Spleen (tissue), 11 donors: ENCODE measurements at regions not wholly inside any gene's neighbourhood (a gene's known extent, or its start where the extent isn't known, plus 50 kb on each side); places are given as distances from the start of the nearest gene placed in this dataset.

Source experiments
- DNase-seq: peaks from one replicate; pipeline ENCODE4 v3.0.0-alpha.2; 2020
- H3K27ac ChIP-seq, 8 donors: fragments of 200-600 bp; sonication (generic) in 7 of 8; 1 replicate in 4 of 8; 2 replicates in 4 of 8; pipeline versions ENCODE4 v1.5.0 to v1.8.0; 2016 to 2021; ENCODE audit warnings: inconsistent platforms in 4 of 8, mild to moderate bottlenecking in 4 of 8, moderate library complexity in 1 of 8
- H3K27me3 ChIP-seq, 7 donors: fragments of 200-600 bp; sonication (generic) in 6 of 7; replicated peaks in 1 of 7; 1 replicate in 4 of 7; 2 replicates in 3 of 7; pipeline versions ENCODE4 v1.5.0 to v1.8.0; 2016 to 2021; ENCODE audit warnings: inconsistent platforms in 3 of 7, mild to moderate bottlenecking in 1 of 7
- H3K36me3 ChIP-seq, 6 donors: fragments of 200-600 bp; sonication (generic) in 5 of 6; 1 replicate in 4 of 6; 2 replicates in 2 of 6; pipeline versions ENCODE4 v1.5.0 to v1.8.0; 2016 to 2021; ENCODE audit warnings: inconsistent platforms in 2 of 6
- H3K4me1 ChIP-seq, 6 donors: fragments of 200-600 bp; sonication (generic) in 5 of 6; 1 replicate in 3 of 6; 2 replicates in 3 of 6; pipeline versions ENCODE4 v1.5.0 to v1.8.0; 2016 to 2021; ENCODE audit warnings: inconsistent platforms in 3 of 6
- H3K4me3 ChIP-seq, 8 donors: fragments of 200-600 bp; sonication (generic) in 7 of 8; 1 replicate in 4 of 8; 2 replicates in 4 of 8; pipeline versions ENCODE4 v1.5.0 to v1.8.0; 2016 to 2021; ENCODE audit warnings: inconsistent platforms in 4 of 8, mild to moderate bottlenecking in 4 of 8, moderate library complexity in 2 of 8
- H3K9me3 ChIP-seq, 8 donors: fragments of 200-600 bp; sonication (generic) in 7 of 8; 1 replicate in 4 of 8; 2 replicates in 4 of 8; pipeline versions ENCODE4 v1.5.0 to v1.8.0; 2016 to 2021; ENCODE audit warnings: inconsistent platforms in 4 of 8
- POLR2A ChIP-seq, 3 donors: fragments of 450-650 bp; IDR thresholded peaks; one replicate each; pipeline ENCODE4 v1.5.1; 2017; ENCODE audit warnings: antibody characterized with exemption in 3 of 3, mild to moderate bottlenecking in 1 of 3
- POLR2AphosphoS5 ChIP-seq, 3 donors: sonication (generic); formaldehyde crosslinking; IDR thresholded peaks; one replicate each; pipeline ENCODE4 v1.5.1; 2017; ENCODE audit warnings: antibody characterized with exemption in 3 of 3
- WGBS, 5 donors: extraction: QIAGEN DNeasy Blood & Tissue Kit in 3 of 5; methylation state at CpG; one replicate each; pipeline versions ENCODE4 v1.1.5 to v1.1.7; 2013 to 2018; 5-methylcytosine and 5-hydroxymethylcytosine counted together
- intact Hi-C: fragments of 100-400 bp; cut with DNase I; formaldehyde crosslinking; loops from one replicate; pipeline ENCODE4 v1.15.0; 2023; ENCODE audit warnings: low total_unique reads
- TF ChIP-seq, protein P1 (sequence below), 11 experiments: fragments of 200-600 bp in 7 of 11; fragments of 450-650 bp in 4 of 11; sonication (generic) in 4 of 11; IDR thresholded peaks in 8 of 11; conservative IDR thresholded peaks in 3 of 11; 1 replicate in 7 of 11; 2 replicates in 4 of 11; pipeline versions ENCODE4 v1.4.0 to v1.8.0; 2016 to 2021; ENCODE audit warnings: antibody characterized with exemption in 11 of 11, inconsistent platforms in 4 of 11, mild to moderate bottlenecking in 1 of 11
- donor health status: healthy with polysubstance abuse.
- donor health status: DM: no; HTN: no; CAD: no; lungs with moderate emphysema.
- donor health status: DM: no; HTN: no; CAD: no.
- donor health status: Bipolar disorder and iron deficiency.
- donor health status: healthy.
- donor health status: DM: no; HTN: no; CAD: no.
- donor health status: DM: yes; HTN: yes; CAD: no.

DNA sequence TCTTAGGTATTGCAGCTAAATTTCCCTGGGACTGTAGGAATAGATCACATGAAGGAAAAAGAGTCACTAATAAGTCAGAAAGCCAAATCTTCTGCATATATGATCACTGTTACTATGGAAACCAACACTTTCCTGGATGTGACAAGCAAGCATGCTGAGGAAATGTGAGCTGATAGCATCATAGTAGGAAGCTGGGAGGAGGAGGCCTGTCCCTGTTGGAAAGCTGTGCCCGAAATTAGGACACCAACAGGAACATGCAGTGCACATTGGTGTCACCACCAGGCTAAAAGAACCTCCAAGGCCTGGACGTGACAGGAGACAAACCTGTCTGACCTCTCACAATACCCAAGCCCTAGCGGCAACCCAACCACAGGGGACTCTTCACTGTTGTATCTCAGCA, 181.9 kb upstream of the PCSK2 start:
- intact Hi-C loops, result no loop called here
- DNase-seq, result no peak

DNA sequence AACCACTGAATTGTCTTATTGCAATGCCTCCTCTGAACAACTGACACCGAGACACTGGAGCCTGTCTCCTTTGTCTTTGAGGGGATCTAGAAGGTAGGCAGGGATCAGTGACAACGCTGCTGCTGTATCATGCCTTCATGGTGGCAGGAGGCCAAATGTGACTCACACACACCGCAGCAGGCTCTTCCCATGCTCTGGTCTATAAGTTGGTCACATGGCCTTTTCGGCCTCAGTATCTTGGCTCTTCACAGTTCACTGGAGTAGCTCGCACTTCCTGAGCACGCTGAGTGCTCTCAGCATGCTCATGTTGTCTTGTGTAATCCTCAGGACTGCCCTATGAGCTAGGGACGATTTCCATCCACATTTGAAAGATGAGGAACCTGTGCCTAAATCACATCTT, 167.4 kb upstream of the PCSK2 start:
- no peak for DNase-seq
- Histone ChIP-seq H3K27me3 (no peaks in the 10 kb centered on the region), H3K4me3 (no peak overlapping the region), H3K27ac (no peak overlapping the region), H3K4me1 (no peaks in the 10 kb centered on the region), H3K36me3 (no peaks in the 10 kb centered on the region), H3K9me3 (peaks cover 0 to 43% (median 20%) of the 10 kb centered on the region in 8 donors)
- WGBS, 5 donors, result 71 to 92% (median 76%) methylated on average over 5 to 7 of the region's 7 CpGs
- TF ChIP-seq POLR2A (IDR thresholded peaks at IDR 0.05) (no peak), POLR2AphosphoS5 (IDR thresholded peaks at IDR 0.05) (no peak)
- TF ChIP-seq, protein P1, sequence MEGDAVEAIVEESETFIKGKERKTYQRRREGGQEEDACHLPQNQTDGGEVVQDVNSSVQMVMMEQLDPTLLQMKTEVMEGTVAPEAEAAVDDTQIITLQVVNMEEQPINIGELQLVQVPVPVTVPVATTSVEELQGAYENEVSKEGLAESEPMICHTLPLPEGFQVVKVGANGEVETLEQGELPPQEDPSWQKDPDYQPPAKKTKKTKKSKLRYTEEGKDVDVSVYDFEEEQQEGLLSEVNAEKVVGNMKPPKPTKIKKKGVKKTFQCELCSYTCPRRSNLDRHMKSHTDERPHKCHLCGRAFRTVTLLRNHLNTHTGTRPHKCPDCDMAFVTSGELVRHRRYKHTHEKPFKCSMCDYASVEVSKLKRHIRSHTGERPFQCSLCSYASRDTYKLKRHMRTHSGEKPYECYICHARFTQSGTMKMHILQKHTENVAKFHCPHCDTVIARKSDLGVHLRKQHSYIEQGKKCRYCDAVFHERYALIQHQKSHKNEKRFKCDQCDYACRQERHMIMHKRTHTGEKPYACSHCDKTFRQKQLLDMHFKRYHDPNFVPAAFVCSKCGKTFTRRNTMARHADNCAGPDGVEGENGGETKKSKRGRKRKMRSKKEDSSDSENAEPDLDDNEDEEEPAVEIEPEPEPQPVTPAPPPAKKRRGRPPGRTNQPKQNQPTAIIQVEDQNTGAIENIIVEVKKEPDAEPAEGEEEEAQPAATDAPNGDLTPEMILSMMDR (IDR thresholded peaks at IDR 0.05 in 8 of 11, conservative IDR thresholded peaks at IDR 0.05 in 3 of 11), result no peak
- intact Hi-C loops, result no loop called here

More for the DNA sequence above, 181.9 kb upstream of the PCSK2 start:
- H3K27ac ChIP-seq, result no peak overlapping the region
- no peaks in the 10 kb centered on the region for H3K27me3 ChIP-seq
- no peaks in the 10 kb centered on the region for H3K4me1 ChIP-seq
- H3K9me3 ChIP-seq, result no peaks in the 10 kb centered on the region
- WGBS, 5 donors, result 50 to 75% (median 62%) methylated on average over 3 of the region's 3 CpGs
- no peak overlapping the region for H3K4me3 ChIP-seq
- no peaks in the 10 kb centered on the region for H3K36me3 ChIP-seq
- TF ChIP-seq POLR2AphosphoS5 (IDR thresholded peaks at IDR 0.05) (no peak), POLR2A (IDR thresholded peaks at IDR 0.05) (no peak)
- TF ChIP-seq, protein P1 (IDR thresholded peaks at IDR 0.05 in 8 of 11, conservative IDR thresholded peaks at IDR 0.05 in 3 of 11), result no peak

DNA sequence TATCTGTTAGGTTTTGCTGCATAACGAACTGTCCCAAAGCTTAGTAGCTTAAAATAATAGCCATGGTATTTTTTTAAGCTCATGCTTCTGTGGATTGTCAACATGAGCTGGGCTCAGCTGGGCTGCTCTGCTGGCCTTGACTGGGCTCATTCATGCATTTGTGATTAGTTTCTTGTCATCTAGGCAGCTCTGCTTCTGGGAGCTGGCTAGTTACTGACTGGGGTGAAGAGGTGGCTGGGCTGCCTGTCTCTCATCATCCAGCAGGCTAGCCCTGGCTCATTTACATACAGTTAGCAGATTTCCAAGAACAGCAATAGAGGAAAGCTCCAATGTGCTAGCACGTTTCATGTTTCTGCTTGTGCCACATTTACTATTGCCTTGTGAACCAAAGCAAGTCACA, 165.1 kb upstream of the PCSK2 start:
- peaks cover 0 to 37% (median 15%) of the 10 kb centered on the region in 8 donors for H3K9me3 ChIP-seq
- no peaks in the 10 kb centered on the region for H3K27me3 ChIP-seq
- WGBS, 5 donors, result 56 to 81% (median 58%) methylated on average over 2 of the region's 2 CpGs
- intact Hi-C loops, result no loop called here
- no peak overlapping the region for H3K4me3 ChIP-seq
- TF ChIP-seq, protein P1 (IDR thresholded peaks at IDR 0.05 in 8 of 11, conservative IDR thresholded peaks at IDR 0.05 in 3 of 11), result no peak
- no peak for TF ChIP-seq POLR2A (IDR thresholded peaks at IDR 0.05)
- no peak for TF ChIP-seq POLR2AphosphoS5 (IDR thresholded peaks at IDR 0.05)
- no peaks in the 10 kb centered on the region for H3K4me1 ChIP-seq
- no peak overlapping the region for H3K27ac ChIP-seq
- no peaks in the 10 kb centered on the region for H3K36me3 ChIP-seq
- DNase-seq, result no peak

DNA sequence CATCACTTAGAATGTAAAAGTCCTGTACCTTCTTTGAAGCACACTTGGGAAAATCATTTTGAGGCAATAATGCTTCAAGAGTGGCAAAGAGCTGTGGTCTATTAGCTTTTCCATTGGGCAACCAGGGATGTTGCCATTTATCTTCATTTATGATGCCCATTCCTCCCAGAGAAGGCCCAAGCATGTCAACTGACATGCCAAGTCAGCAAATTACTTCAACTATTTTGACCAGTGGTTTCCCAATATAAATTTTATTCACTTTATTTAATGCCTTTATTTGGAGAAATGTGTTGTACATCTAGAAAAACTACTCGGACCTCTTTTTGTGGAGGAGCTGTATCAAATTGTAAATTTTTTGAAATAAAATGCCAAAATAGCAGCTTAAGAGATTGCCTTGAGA, 164.1 kb upstream of the PCSK2 start:
- no peaks in the 10 kb centered on the region for H3K27me3 ChIP-seq
- H3K9me3 ChIP-seq, result peaks cover 0 to 28% (median 9%) of the 10 kb centered on the region in 8 donors
- 66 to 90% (median 69%) methylated on average over 1 of the region's 1 CpG for WGBS, 5 donors
- H3K4me1 ChIP-seq, result no peaks in the 10 kb centered on the region
- no peak for DNase-seq
- intact Hi-C loops, result no loop called here
- TF ChIP-seq POLR2AphosphoS5 (IDR thresholded peaks at IDR 0.05), result no peak
- no peak for TF ChIP-seq POLR2A (IDR thresholded peaks at IDR 0.05)
- TF ChIP-seq, protein P1 (IDR thresholded peaks at IDR 0.05 in 8 of 11, conservative IDR thresholded peaks at IDR 0.05 in 3 of 11), result no peak
- no peak overlapping the region for H3K27ac ChIP-seq
- no peaks in the 10 kb centered on the region for H3K36me3 ChIP-seq
- H3K4me3 ChIP-seq, result no peak overlapping the region
